OCI-LY3 (cell line): ENCODE measurements at regions not wholly inside any gene's neighbourhood (a gene's known extent, or its start where the extent isn't known, plus 50 kb on each side); places are given as distances from the start of the nearest gene placed in this dataset.

Experiments
- H2AFZ ChIP-seq: fragments of 200-600, 300-600 bp; shearing (Covaris generic); 2 replicates; pipeline ENCODE4 v1.6.0; 2014; ENCODE audit warnings: antibody characterized with exemption, low read depth, low read length
- H3K27ac ChIP-seq: fragments of 200-600, 300-600 bp; sonication (generic); 2 replicates; pipeline ENCODE4 v1.5.1; 2014; ENCODE audit warnings: mild to moderate bottlenecking, low read length, moderate library complexity, mixed read lengths
- H3K27me3 ChIP-seq: fragments of 200-600, 300-600 bp; sonication (generic); 2 replicates; pipeline ENCODE4 v1.6.1; 2014; ENCODE audit warnings: low read depth, low read length, mixed read lengths
- H3K36me3 ChIP-seq: fragments of 200-600, 300-600 bp; sonication (generic); replicated peaks from 2 replicates; pipeline ENCODE3; 2014; ENCODE audit warnings: low read depth, low read length, mixed read lengths
- H3K4me1 ChIP-seq: fragments of 300-600, 200-600 bp; sonication (generic); 2 replicates; pipeline ENCODE4 v1.6.1; 2014; ENCODE audit warnings: low read length, mixed read lengths
- H3K4me2 ChIP-seq: fragments of 200-600, 300-600 bp; sonication (generic); 2 replicates; pipeline ENCODE4 v1.6.1; 2014; ENCODE audit warnings: low read length, mixed read lengths
- H3K4me3 ChIP-seq: fragments of 300-600, 200-600 bp; sonication (generic); 2 replicates; pipeline ENCODE4 v1.5.1; 2014; ENCODE audit warnings: antibody characterized with exemption, mild to moderate bottlenecking, low read length, moderate library complexity
- H3K79me2 ChIP-seq: fragments of 300-600, 200-600 bp; shearing (Covaris generic); 2 replicates; pipeline ENCODE4 v1.6.1; 2014; ENCODE audit warnings: mild to moderate bottlenecking, low read length, mixed read lengths
- H3K9ac ChIP-seq: fragments of 300-600, 200-600 bp; shearing (Covaris generic); 2 replicates; pipeline ENCODE4 v1.6.0; 2014; ENCODE audit warnings: mild to moderate bottlenecking, low read length, moderate library complexity
- H3K9me3 ChIP-seq: fragments of 200-600, 300-600 bp; shearing (Covaris generic); 2 replicates; pipeline ENCODE4 v1.6.1; 2014; ENCODE audit warnings: low read length, mixed read lengths; ENCODE audit not compliant: insufficient read depth
- H4K20me1 ChIP-seq: fragments of 200-600, 300-600 bp; sonication (generic); 2 replicates; pipeline ENCODE4 v1.6.1; 2016; ENCODE audit warnings: low read length, mixed read lengths; ENCODE audit not compliant: insufficient read depth
- CTCF ChIP-seq: fragments of 200-600, 300-600 bp; sonication (generic); IDR thresholded peaks from 2 replicates; pipeline ENCODE4 v1.5.1; 2014; ENCODE audit warnings: antibody characterized with exemption, low read length, low read depth
- EZH2phosphoT487 ChIP-seq: fragments of 200-600 bp; shearing (Covaris generic); IDR thresholded peaks from 2 replicates; pipeline ENCODE4 v1.6.1; 2018; ENCODE audit warnings: antibody characterized with exemption, mixed run types, low read depth

GRCh38 chr3:168161696-168162095, 66.0 kb upstream of the GOLIM4 start:
- Histone ChIP-seq H3K4me2 (no peak overlapping the region), H4K20me1 (no peaks in the 10 kb centered on the region)

GRCh38 chr3:168157903-168158302, 62.2 kb upstream of the GOLIM4 start:
- Histone ChIP-seq H2AFZ (no peak overlapping the region), H3K27ac (no peak overlapping the region), H3K36me3 (no peaks in the 10 kb centered on the region), H4K20me1 (no peaks in the 10 kb centered on the region), H3K4me3 (no peak overlapping the region), H3K4me2 (no peak overlapping the region), H3K9me3 (no peaks in the 10 kb centered on the region), H3K9ac (no peak overlapping the region), H3K79me2 (no peaks in the 10 kb centered on the region), H3K27me3 (peaks cover 2% of the 10 kb centered on the region; the same call in 1 of the 2 replicates), H3K4me1 (peaks cover 9% of the 10 kb centered on the region)
- no peak for TF ChIP-seq EZH2phosphoT487
- TF ChIP-seq CTCF = no peak

More at GRCh38 chr3:168161696-168162095, 66.0 kb upstream of the GOLIM4 start:
- Histone ChIP-seq H3K4me1 (peaks cover 24% of the 10 kb centered on the region), H3K4me3 (no peak overlapping the region), H3K9me3 (no peaks in the 10 kb centered on the region), H3K27me3 (peaks cover 2% of the 10 kb centered on the region; the same call in 1 of the 2 replicates), H3K36me3 (no peaks in the 10 kb centered on the region), H3K9ac (no peak overlapping the region), H3K79me2 (no peaks in the 10 kb centered on the region), H2AFZ (no peak overlapping the region), H3K27ac (no peak overlapping the region)
- no peak for TF ChIP-seq EZH2phosphoT487
- TF ChIP-seq CTCF = no peak

- Histone ChIP-seq H3K27me3 (peaks cover 2% of the 10 kb centered on the region; the same call in 1 of the 2 replicates), H4K20me1 (no peaks in the 10 kb centered on the region), H3K4me1 (peaks cover 9% of the 10 kb centered on the region), H3K36me3 (no peaks in the 10 kb centered on the region), H3K79me2 (no peaks in the 10 kb centered on the region), H3K4me2 (peak overlapping the region; percentile 27), H3K9me3 (no peaks in the 10 kb centered on the region), H2AFZ (no peak overlapping the region), H3K27ac (no peak overlapping the region), H3K9ac (no peak overlapping the region), H3K4me3 (no peak overlapping the region)
- no peak for TF ChIP-seq EZH2phosphoT487
- TF ChIP-seq CTCF = no peak
Measured at GRCh38 chr3:168157099-168157700, 61.5 kb upstream of the GOLIM4 start.

- TF ChIP-seq EZH2phosphoT487 (no peak), CTCF (no peak)
- Histone ChIP-seq H3K9ac (no peak overlapping the region), H3K4me1 (peaks cover 9% of the 10 kb centered on the region), H4K20me1 (no peaks in the 10 kb centered on the region), H3K4me2 (peak overlapping the region; percentile 27), H3K79me2 (no peaks in the 10 kb centered on the region), H3K27ac (no peak overlapping the region), H3K9me3 (no peaks in the 10 kb centered on the region), H3K27me3 (peaks cover 2% of the 10 kb centered on the region; the same call in 1 of the 2 replicates), H2AFZ (no peak overlapping the region), H3K36me3 (no peaks in the 10 kb centered on the region), H3K4me3 (no peak overlapping the region)
Measured at GRCh38 chr3:168156479-168156878, 60.8 kb upstream of the GOLIM4 start.
